GM18907 (cell line): ENCODE measurements at regions not wholly inside any gene's neighbourhood (a gene's known extent, or its start where the extent isn't known, plus 50 kb on each side); places are given as distances from the start of the nearest gene placed in this dataset.
"Not testable (repeated sequence)": the region's sequence is repeated elsewhere in the genome, so short reads cannot be mapped to it uniquely, and the experiment has no call there.

Experiments used
- ATAC-seq: cut with Tn5 transposase; IDR thresholded peaks from one replicate; pipeline ENCODE4 v1.9.1; 2021; ENCODE audit warnings: mild to moderate bottlenecking, moderate library complexity; ENCODE audit not compliant: unreplicated experiment

DNA sequence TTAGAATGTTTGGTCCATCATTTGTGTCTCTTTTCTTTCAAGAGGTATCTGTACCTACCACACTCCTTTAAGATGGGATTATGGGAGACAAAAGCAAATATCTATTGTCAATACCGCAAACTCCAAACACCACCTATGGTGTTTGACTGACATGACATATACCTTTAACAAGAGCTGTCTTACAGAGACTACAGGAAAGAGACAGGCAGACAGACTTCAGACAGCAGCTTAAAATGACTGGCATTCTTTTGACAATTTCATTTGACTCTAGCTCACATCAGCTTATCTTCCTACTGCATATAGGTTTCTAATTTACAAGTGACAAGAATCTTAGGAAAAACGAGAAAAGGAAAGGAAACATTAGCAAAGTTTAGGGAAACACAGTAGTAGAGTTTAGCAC, 256.0 kb upstream of the TFAP2D start:
- no peak for ATAC-seq

DNA sequence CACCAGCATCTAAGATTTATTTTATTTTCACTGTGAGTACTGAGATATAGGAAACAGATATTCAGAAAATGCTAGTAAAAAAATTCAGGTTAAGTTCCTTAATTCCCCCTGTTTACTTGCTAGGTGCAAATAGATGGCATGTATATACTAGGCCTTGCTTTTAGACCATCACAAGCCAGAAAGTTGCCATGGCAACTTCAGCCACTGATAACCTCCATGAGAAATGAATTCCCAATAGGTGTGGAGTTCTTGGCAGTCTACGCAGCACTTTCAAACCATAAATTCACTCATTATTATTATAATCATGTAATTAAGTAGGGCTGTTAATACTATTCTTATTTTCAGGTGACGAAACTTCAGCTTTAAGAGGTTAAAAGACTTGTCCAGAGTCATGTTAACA, 251.6 kb upstream of the TFAP2D start:
- ATAC-seq: no peak

DNA sequence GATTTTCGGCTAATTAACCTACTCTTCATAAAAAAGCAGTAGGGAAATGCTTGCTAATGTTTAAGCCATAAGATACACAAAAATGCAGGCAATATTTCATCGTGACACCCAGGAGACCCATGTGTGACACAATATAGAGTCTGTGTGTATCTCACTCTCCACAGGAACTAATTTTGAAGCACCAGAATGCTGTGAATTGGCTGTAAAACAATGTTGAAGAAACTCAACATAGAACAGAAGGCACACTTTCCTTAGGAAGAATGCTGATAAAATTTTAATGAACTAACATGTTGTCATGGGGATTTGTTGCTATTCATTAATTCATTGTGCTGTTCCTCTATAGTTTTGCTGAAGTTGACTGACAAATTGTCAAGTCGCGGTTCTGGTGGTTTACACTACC, 249.4 kb upstream of the TFAP2D start:
- no peak for ATAC-seq

DNA sequence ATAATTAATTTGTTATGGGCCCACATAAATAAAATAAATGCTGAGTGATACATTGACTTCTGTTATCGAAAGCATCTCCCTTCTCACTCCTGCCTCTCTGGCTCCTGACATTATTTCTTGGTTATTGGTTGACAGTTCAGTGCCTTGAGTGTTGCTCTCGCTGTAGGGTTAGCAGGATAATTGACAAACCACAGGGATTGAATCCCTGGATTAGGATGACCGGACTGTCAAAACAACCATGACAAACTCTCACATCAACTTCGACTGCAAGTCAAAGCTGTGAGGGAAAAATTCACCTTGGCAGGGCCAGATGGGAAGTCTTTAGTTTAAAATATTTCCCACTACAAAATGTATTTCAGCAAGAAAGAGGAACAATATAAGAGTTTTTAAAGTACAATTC, 245.4 kb upstream of the TFAP2D start:
- no peak for ATAC-seq

DNA sequence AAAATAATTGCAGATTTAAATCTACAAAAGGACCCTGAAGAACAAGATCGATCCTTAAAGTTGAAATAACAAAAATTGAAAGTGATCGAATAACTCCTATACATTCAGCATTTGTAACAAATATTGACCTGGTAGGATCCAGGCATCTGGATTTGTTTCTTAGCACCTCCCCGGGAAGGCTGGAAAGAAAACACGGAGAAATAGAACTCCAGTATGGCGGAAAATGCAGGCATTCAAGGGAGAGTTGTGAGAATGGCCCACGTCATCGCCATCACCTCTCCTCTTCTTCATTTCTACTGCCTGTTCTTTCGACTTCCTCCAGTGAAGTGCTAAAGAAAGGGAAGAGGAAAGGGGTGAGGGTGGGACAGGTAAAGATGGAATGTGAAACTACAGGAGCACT, 242.3 kb upstream of the TFAP2D start:
- ATAC-seq: no peak

DNA sequence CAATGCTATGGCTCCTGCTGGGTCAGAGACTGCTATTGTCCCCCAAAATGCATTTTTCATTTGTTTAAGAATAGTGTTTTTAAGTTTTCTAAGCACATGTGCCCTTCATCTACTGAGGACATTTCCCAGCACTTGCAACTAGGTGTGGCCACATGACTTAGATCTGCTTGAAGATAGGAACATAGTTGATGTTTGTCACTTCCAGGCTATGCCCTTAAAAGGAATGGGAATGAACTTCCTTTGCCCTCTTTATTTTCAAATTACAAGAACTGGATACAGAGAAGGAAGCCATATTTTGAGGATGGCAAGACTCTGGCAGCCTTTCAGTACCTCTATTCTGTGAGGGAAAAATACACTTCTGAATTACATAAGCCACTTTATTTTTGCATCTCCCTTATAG, 203.0 kb upstream of the TFAP2D start:
- ATAC-seq: no peak

DNA sequence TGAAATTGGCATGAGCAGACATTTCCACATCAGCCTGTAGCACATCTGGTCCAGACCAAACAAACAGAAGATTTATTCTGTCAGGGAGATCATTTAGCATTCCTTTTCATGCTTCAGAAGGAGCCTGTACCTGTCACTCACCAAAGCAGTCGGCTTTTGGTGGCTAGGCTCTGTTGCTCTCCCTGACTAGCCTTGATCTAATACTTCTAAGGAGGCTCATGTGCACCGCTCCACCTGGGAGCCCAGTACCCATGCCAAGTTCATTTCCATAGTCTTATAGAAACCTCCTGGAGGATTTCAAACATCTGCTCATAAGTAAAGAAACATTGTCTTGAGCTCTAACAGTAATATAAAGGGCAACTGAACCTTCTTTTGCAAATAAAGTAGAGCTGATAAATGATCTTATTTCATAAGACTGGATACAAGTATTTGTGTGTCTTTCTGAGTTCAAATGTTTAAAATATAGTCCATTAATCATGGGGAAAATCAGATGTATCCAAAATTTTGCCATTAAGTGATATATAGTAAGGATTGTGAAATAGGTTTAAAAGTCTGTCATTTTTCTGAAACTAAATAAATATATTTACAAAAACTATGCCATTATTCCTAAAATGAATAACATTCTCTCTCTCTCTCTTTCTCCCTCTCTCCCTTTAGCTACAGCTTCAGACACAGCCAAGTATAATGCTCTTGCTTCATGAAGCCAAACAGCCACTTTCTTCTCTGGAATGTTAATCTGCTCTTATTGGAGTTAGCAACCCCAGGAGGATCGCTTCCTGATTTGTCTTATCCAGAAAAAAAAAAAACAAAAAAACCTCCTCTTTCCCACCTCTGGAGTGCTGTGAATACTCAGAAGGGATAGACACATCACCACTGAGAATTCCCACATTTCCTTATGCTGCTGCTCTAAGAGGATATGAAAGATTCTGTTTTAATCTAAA, 192.7 kb upstream of the TFAP2D start:
- no peak for ATAC-seq

DNA sequence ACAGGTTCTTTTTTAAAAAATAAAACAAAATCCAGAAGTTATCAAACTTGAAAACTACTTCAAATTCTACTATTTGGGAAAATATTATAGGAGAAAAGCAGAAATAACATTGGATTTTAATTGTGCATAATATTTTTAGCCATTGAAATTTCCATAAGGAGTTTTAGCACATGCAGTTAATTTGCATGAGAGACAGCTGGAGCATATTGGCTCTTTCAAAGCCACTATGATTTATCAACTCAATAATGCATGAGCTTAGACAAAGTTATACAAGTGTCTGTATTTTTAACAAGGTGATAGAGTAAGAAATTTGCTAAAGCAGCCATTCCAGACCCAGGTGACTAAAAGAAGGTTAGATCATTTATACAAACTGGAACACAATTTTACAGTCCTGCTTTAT, 189.0 kb upstream of the TFAP2D start:
- no peak for ATAC-seq

DNA sequence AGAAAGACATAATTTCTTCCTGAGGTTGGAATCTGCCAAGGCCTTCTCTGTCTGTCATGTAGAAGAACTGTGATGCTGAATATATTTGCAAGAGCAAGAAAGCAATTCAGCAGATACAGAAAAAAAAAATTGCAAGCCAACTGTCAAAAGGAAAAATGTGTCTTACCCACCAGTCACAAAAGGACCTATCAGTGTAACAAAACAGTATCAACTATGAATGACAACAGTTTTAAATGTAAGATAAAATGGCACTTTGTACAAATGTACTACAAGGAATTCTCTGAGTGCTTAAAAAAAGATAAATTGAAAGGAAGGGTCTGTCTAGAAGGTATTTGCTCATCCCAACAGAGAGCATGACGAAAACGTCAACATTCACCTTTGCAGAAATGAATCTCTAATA, 185.3 kb upstream of the TFAP2D start:
- no peak for ATAC-seq

DNA sequence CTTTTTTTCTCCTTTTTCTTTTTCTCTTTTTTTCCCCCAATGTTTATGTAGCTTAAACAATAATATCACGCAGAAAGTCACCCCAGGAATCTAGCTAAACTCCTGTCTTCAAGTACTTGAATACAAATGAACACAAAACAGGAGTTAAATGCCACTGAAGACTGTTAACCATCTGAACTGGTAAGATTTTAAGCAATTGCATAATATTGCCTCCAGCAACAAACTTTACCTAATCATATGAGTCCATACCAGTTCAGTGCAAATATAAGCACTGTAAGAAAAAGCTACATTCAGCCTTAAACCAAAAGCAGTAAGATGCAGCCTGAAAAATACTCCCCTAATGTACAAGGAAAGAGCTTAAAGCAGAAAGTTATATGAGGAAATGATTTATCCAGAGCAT, 173.9 kb upstream of the TFAP2D start:
- ATAC-seq: no peak

DNA sequence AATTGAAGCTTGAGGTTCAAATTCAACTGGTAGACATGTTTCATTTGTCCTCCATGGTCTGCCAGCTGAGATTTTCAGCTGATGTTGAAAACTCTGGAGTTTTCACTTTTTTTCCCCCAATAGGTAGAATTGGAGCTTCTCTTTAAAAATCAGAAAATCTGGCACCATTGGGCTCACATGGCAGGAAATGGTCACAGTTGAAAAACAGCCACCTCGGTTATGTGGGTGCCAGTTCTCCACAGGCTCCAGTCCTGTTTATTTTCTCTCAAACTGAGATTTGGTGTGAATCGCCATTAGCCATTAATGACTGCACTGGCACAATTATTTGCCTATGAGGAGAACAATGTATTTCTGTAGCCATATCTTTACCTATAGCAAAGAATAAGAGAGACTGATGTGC, 171.4 kb upstream of the TFAP2D start:
- no peak for ATAC-seq

DNA sequence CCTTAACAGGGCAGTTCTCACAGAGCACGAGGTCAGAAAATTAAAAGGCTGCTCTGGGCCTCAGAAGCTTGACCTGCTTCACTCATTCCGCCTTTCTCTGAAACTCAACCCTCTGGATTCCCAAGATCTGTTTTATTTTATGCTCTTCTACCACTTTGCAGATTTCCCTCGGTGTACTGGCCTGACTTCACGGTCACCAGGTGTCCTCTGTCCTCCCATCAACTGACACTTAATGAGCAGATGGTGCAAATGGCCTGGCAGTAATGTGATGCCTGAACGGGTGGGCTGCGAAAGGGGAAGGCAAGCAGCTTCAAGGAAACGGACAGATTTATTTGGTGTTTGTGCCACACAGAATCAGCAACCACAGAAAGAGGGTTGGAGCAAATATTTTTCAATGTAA, 169.7 kb upstream of the TFAP2D start:
- ATAC-seq: no peak

DNA sequence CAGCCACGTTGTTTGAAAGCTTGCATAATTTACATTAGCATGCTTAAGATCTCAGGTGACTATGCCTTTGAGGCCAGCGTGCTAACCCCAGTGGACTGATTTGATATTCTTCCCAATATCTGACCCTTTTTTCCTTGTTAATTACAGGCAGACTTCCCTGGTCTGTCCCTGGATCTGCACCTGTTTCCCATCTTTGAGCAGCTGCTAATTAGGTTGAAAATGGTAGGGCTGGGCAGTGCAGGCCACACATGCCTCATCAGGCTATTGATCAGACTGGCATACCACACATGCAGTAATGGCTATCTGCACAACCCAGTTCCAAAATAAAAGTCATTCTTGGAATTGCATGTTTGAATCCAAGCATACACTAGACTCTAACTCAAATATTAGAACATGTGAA, 164.3 kb upstream of the TFAP2D start:
- no peak for ATAC-seq

DNA sequence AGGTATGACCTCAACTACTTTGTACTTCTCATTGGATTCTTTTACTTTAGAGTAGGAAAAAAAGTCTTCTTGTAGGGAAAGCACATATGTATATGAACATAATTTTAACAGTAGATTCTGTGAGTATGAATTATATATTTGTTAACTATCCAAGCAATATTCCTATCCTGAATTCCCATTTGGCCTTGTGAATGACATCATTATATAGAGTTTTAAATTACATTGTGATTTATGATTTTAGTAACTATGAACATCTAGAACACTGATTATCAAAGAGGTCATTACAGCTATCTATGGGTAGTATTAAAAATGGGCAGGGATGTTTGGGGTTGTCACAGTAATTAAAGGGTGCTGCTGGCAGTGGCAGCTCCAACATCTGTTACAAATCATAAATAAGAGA, 163.9 kb upstream of the TFAP2D start:
- no peak for ATAC-seq

DNA sequence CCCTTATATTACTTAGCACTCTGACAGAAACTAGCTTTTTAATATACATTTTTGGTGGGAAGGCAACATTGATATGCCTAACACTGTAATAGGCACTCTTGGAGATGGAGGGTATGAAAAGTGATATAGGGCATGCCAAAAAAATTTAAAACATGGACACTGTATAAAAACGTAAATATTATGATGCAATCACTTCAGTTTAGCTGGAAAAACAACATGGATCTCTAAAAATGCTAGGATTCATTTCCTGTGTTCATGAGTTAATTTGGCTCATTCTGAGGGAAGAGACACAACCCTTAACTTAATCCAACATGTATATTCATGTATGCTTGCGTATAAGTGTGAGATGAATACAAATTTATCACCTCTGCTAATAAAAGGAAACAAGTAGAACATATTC, 157.3 kb upstream of the TFAP2D start:
- ATAC-seq: no peak

DNA sequence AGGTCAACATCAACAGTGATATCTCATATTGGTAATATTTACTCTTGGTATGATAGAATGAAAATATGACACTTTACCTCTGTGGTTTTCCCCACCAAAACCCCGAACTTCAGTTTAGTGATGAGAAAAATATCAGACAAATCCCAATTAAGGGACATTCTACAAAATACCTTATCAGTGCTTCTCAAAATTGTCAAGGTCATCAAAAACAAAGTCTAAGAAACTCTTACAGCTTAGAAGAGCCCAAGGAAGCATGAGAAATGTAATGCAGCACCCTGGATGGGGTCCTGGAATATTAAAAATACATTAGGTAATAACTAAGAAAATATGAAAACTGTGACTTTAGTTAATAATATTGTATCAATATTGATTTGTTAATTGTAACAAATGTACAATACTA, 148.3 kb upstream of the TFAP2D start:
- no peak for ATAC-seq

DNA sequence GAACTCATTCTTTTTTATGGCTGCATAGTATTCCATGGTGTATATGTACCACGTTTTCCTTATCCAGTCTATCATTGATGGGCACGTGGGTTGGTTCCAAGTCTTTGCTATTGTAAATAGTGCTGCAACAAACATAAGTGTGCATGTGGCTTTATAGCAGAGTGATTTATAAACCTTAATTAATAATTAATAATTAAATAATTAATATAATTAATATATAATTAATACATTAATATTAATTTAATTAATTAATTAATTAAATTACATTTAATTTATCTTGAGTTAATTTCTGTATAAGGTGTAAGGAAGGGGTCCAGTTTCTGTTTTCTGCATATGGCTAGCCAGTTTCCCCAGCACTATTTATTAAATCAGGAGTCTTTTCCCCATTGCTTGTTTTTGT, 142.1 kb upstream of the TFAP2D start:
- not testable (repeated sequence) for ATAC-seq

DNA sequence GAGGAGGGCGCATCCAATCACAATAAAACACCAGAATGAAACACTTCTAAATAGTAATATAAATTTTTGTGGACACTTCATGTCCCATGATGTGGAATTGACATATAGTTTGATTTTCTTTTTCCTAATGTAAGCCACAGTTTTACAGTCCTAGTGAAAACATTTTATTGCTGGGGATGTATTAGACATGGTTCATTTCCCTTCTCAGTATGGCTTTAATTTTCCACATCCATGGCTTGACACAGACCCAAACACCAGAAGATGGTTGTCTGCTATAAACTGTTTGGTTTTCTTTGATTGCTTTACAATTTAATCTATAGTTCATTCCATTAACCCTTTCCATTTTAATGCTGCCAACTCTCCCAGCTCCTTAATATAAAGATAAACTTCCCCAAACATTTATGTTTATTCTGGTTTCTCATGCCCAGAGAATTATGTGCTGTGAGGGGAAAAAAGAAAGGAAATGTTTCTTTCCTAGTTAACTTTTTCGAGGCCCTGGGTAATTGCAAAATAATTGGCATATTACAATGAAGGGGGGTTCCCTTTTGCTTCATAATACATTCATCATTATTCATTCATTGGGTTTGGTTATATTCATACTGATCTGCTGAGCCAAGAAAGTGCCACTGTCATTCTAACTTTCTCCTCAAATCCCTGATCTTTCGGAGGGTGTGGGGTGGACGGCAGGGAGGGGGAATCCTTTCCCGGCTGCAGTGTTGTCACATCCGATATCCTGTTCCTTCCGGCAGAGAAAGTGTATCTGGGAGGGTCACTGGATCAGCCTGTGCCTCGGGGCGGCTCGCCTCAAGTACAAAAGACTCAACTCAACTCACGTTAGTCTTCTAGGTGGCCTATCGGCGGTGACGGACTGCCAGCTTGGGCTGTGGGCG, 127.6 kb upstream of the TFAP2D start:
- no peak for ATAC-seq

DNA sequence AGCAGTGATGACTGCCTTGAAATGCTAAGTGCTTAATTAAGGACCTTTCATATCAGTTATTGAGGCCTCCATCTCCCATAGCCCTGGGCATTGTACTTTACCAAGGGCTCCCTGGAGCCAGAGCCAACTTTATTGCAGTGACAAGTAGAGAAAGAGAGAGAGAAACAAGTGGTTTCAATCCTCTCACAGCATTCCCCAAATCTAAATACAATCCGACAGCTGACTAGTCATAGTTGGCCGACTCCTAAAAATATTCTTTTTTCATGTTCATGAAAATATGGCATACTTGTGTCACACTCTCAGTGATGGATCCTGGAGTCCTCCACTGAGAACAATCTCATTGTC, 127.0 kb upstream of the TFAP2D start:
- ATAC-seq: no peak

DNA sequence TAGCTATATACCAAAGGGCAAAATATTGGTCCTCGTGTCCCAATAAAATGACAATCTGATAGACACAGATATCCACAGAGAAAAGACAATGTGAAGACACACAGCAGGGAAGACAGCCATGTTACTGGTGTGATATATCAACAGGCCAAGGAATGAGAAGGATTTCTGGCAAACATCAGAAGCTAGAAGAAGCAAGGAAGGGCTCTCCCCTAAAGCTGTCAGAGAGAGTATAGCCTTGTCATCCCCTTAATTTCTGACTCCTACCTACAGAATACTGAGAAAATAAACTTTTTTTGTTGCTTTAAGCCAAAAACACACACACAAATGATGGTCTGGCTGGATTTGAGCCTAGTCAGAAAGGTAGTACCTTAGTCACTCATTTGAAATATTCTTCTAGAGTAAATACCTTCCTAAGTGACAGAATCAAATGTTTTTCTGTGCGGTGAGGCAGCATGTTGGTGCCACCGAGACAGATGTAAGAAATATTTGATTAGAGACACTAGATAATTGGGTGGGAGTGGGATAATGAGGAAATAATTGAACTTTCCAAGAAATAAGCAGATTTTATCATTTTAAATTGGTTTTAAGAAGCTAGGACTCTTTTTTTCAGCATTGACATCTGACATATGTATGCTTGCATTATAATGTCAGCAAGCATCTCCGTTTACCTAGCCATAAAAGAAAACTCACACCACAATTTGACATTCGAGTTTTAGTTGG, 123.4 kb upstream of the TFAP2D start:
- no peak for ATAC-seq

DNA sequence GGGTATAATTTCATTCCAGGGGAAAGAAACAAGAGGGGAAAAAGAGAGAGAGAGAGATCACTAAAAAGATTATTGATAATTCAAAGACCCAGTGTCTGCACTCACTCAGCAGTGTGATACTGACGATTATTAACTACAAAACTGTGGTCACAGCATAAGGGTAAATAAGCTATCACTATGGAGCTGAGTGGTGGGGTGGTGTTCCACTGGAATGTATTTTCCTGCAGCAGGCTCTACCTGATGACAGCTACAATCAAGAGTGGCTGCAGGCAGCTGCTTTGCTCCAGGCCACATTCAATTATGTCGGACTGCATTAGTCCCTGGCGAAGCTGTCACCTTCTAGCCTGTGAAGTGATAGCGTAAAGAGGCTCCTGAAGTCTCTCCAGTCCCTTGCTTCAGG, 122.2 kb upstream of the TFAP2D start:
- ATAC-seq: no peak

DNA sequence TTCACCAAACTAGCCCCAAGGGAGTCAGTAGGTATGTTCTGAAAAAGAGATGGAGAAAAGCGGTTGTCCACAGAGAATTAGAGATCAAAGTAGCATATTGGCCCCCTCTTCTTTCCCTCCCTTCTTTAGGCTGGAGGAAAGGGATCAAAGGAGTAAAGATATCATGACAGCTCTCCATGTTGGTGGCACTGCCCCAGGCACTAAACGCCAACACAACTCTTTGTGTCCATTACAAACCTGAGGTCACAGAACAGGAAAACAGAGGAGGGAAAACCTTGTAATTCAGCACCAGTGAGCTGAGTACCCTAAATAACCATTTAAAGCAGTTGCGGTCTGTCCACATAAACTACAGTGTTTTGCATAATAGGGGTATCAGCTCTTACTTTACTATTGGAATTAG, 113.0 kb upstream of the TFAP2D start:
- ATAC-seq: no peak
